ENCODE measurements at regions not wholly inside any gene's neighbourhood (a gene's known extent, or its start where the extent isn't known, plus 50 kb on each side); places are given as distances from the start of the nearest gene placed in this dataset.

DNA sequence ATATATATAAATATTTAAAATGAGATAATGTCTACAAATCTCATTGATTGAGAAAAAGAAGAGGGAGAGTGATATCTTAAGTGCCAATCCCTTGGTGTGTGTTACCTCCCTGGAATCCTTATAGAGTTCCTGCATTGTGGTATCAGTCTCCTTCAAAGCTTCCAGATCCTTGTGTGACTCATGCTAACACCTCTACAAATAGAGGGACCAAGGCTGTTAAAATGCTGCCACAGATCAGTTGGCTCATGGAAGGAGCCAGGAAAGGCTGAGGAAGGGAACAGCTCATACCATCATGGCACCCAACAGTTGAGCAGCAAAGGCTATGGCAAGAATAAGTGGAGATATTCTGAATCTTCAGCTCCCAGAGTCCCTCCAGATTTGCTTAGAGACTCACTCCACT, 163.6 kb upstream of the ISX start:
- DNase-seq (ENCODE audit: low read depth in 3 of 3): no peak

DNA sequence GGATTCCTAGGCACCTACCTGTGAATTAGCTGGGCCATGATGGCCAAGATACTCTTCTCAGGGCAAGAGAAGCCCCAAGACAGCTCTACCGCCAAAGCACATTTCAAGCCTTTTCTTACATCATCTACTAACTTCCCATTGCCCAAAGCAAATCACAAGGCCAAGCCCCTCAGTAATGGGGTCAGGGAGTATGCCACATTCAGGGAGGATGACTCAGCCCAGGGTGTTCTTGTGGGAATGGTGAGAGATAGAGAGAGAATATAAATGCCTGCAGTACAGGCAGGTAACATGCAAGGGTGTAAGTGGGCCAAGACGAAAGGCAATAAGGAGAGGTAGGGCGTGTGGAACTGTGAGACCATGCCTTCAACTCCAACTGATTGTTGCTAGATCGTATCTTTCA, 162.5 kb upstream of the ISX start:
- DNase-seq (ENCODE audit: low read depth in 3 of 3): no peak

GRCh38 chr22:34904486-34904885, 161.5 kb upstream of the ISX start:
- DNase-seq (ENCODE audit: low read depth in 3 of 3): no peak

DNA sequence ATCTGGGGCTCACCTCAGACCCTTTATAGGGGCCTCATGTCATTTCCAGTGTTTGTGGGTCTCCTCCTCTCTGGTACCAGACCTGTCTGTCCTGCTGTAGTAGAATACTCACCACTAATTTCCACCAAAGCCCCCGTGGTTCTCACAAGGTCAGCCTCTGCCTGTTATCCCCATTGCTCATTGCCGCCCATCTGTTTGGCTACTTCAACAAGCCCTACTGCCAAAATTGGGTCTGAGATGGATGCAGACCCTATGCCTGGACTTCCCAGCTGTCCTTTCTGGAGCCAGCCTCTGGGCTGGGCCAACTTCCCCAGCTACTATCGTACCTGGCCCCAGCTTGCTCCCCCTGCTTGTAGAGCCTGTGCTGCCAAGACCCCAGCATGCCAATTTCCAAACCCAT, 152.1 kb upstream of the ISX start:
- no peak for DNase-seq (ENCODE audit: low read depth in 3 of 3)

GRCh38 chr22:34914846-34915245, 151.1 kb upstream of the ISX start:
- DNase-seq (ENCODE audit: low read depth in 3 of 3): no peak

- DNase-seq (ENCODE audit: low read depth in 3 of 3): no peak
These were observed 148.7 kb upstream of the ISX start for GRCh38 chr22:34917239-34917638.

GRCh38 chr22:34931026-34931425, 134.9 kb upstream of the ISX start:
- no peak for DNase-seq (ENCODE audit: low read depth in 3 of 3)

GRCh38 chr22:34934261-34934660, 131.7 kb upstream of the ISX start:
- DNase-seq (ENCODE audit: low read depth in 3 of 3): no peak

- no peak for DNase-seq (ENCODE audit: low read depth in 3 of 3)
These were observed 122.1 kb upstream of the ISX start for GRCh38 chr22:34943830-34944229.

DNA sequence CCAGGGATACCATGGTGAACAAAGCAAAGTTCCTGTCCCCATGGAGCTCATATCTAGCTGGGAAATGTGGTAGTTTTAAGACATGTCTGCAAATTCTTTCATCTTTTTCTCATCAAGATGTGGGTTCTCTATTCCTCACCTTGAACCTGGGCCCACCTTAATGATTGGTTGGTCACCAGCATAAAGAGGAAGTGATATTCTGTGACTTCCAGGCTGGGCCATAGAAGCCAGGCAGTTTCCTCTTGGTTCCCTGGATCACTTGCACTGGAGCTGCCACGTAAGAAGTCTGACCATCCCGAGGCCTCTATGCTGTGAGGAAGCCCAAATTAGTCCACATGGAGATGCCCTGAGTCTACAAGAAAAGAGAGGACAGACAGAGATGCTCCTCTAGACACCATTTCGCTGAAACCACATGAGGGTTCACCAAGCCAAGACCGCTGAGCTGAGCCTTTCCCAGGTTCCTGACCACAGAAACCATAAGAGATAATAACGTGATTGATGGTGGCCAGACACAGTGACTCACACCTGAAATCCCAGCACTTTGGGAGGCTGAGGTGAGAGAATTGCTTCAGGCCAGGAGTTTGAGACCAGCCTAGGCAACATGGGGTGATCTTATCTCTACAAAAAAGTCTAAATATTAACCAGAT, 119.5 kb upstream of the ISX start:
- DNase-seq (ENCODE audit: low read depth in 3 of 3): no peak

GRCh38 chr22:34950489-34950888, 115.5 kb upstream of the ISX start:
- no peak for DNase-seq (ENCODE audit: low read depth in 3 of 3)

GRCh38 chr22:34951212-34951611, 114.7 kb upstream of the ISX start:
- DNase-seq (ENCODE audit: low read depth in 3 of 3): no peak

- DNase-seq (ENCODE audit: low read depth in 3 of 3): no peak
These were observed 106.0 kb upstream of the ISX start for GRCh38 chr22:34960005-34960404.

DNA sequence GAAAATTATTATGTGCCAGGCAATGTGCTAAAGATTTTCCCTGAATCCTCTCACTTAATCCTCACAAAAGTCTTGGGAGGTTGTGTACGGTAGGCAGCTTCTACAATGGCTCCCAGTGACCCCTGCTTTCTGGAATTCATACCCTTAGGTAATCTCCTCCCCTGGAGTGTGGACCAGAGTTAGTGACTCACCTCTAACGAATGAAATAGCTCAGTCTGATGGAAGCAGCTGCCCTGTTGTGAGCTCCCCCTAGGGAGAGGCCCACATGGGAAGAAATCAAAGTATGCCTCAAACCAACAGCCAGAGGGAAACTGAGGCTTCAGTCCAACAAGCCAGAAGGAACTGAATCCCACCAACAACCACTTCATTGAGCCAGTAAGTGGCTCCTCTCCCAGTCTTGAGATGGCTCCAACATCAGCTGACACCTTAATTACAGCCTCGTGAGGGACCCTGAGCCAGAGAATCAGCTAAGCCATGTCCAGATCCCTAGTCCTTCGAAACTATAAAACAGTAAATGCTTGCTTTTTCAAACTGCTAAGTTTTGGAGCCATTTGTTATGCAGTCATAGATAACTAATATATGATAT, 98.9 kb upstream of the ISX start:
- no peak for DNase-seq (ENCODE audit: low read depth in 3 of 3)

GRCh38 chr22:34969001-34969790, 96.8 kb upstream of the ISX start:
- DNase-seq (ENCODE audit: low read depth in 3 of 3): no peak

- no peak for DNase-seq (ENCODE audit: low read depth in 3 of 3)
These were observed 94.5 kb upstream of the ISX start for GRCh38 chr22:34971456-34971855.

- DNase-seq (ENCODE audit: low read depth in 3 of 3): no peak
These were observed 93.6 kb upstream of the ISX start for GRCh38 chr22:34972191-34972897.

DNA sequence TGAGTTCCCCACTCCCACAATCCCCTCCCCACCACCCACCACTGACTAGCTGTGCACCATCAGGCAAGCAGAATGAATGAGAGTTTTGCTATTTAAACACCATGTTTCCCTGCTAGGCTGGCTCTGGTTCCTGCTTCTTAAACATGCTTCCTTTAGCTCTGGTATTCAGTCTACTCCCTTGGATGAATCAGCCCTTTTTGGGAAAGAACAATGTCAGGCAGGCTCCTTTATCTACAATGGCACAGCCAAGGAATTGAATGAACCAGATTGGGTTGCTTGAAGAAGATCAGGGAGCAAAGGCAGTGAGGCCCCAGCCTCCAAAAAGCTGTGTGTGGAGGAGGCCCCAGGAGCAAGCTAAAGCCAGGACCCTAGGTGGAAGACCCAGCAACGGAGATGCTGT, 92.9 kb upstream of the ISX start:
- DNase-seq (ENCODE audit: low read depth in 3 of 3): no peak

DNA sequence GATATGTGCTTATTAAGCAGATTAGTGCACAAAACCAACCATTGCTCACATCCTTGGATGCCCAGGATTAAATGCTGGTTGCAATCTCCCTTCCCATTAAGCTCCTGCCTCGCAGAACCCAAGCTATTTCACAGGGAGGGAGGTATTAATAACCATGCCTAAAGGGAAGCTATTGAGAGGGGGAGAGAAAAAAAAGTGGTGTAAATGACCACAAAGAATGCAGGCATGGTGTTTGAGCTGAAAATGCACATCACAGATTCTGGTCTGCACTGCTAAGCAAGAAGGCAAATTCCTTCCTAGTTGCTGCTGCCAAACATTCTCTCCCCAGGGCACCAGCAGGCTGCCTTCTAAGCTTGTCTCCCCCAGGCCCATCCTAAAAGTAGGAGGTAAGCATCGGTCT, 92.0 kb upstream of the ISX start:
- DNase-seq (ENCODE audit: low read depth in 3 of 3): no peak

- DNase-seq (ENCODE audit: low read depth in 3 of 3): no peak
These were observed 90.2 kb upstream of the ISX start for GRCh38 chr22:34975721-34976120.

DNA sequence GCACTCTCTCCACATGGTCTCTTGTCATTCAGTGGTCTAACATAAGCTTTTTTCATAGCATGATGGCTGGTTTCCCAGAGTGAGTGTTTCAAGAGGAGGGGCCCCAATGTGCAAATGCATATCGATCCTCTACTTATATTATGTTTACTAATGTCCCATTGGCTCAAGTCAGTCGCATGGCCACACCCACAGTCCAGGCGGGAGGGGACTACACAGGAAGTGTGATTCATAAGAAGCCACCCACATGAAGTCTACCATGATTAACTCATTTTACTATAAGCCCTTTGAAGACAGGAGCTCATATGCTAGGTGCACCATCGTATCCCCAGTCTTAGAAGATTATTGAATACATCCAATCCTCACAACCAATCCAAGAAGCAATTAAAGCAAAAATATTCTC, 89.5 kb upstream of the ISX start:
- no peak for DNase-seq (ENCODE audit: low read depth in 3 of 3)

GRCh38 chr22:34976886-34977285, 89.1 kb upstream of the ISX start:
- DNase-seq (ENCODE audit: low read depth in 3 of 3): no peak

GRCh38 chr22:34986523-34986922, 79.4 kb upstream of the ISX start:
- DNase-seq (ENCODE audit: low read depth in 3 of 3): no peak
